ENCODE measurements at regions not wholly inside any gene's neighbourhood (a gene's known extent, or its start where the extent isn't known, plus 50 kb on each side); places are given as distances from the start of the nearest gene placed in this dataset.
A peak's percentile ranks its signal among the peaks of the same experiment; 100 is the strongest.

DNA sequence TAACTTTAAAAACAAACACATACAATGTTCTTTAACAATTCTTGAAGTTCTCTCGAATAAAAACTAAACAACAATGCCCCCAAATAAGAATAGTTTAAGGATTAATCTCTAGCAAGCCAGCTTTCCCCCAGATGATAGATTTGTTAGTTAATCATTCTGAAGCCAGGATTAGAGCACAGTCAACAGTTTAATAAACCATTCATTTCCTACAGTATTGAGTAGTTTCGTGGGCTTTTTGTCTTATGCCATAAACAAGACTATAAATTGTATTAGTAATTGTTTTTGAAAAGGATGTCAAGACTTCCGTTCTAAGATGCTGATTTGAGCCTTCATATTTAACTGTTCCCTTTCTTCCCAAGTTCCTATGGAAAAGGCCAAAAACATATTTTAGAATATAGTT, 136.6 kb downstream of the PIK3R1 start:
- Histone ChIP-seq H3K36me3 (ENCODE audit: control insufficient read depth in 2 of 3, insufficient read depth in 3 of 3, low read length in 3 of 3) (no peaks in the 10 kb centered on the region), H3K4me3 (ENCODE audit: low read length in 3 of 3) (no peak overlapping the region), H3K27ac (ENCODE audit: low read depth in 2 of 2, low read length in 2 of 2) (no peak overlapping the region), H3K27me3 (ENCODE audit: control insufficient read depth, insufficient read depth, low read length) (no peaks in the 10 kb centered on the region), H3K4me1 (ENCODE audit: control insufficient read depth in 2 of 3, insufficient read depth in 2 of 3, low read depth in 1 of 3, low read length in 3 of 3) (peaks cover 0 to 4% (median 0%) of the 10 kb centered on the region in 3 donors), H3K9ac (ENCODE audit: low read length in 3 of 3) (no peak overlapping the region), H3K9me3 (ENCODE audit: control insufficient read depth in 2 of 3, insufficient read depth in 1 of 3, low read length in 3 of 3) (no peaks in the 10 kb centered on the region)
- intact Hi-C loops (cut with DNase I) = no loop called here
- FAIRE-seq (peak; percentile 70), DNase-seq (no peak)
- TF ChIP-seq, protein P1, sequence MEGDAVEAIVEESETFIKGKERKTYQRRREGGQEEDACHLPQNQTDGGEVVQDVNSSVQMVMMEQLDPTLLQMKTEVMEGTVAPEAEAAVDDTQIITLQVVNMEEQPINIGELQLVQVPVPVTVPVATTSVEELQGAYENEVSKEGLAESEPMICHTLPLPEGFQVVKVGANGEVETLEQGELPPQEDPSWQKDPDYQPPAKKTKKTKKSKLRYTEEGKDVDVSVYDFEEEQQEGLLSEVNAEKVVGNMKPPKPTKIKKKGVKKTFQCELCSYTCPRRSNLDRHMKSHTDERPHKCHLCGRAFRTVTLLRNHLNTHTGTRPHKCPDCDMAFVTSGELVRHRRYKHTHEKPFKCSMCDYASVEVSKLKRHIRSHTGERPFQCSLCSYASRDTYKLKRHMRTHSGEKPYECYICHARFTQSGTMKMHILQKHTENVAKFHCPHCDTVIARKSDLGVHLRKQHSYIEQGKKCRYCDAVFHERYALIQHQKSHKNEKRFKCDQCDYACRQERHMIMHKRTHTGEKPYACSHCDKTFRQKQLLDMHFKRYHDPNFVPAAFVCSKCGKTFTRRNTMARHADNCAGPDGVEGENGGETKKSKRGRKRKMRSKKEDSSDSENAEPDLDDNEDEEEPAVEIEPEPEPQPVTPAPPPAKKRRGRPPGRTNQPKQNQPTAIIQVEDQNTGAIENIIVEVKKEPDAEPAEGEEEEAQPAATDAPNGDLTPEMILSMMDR (IDR thresholded peaks at IDR 0.05; ENCODE audit: borderline replicate concordance, extremely low read depth, insufficient read depth) = no peak

DNA sequence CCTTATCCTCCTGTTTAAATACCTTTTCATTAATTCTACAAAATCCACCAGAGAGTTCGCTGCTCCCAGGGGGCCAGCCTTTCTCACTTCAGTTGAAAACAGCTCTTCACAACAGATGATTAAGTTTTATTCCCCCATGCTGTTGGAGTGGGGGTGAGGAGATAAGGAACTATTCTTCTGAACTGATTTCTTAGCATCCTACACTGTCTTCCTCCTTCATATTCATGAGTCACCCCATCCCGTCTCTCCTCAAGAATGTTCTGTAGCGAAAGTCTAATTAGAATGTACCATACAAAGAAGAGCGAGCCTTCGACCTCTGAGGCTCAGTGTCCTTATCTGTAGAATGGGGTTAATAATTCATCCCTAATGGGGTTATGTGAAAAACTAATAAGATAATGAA, 138.0 kb downstream of the PIK3R1 start:
- no peaks in the 10 kb centered on the region for H3K36me3 ChIP-seq (ENCODE audit: control insufficient read depth in 2 of 3, insufficient read depth in 3 of 3, low read length in 3 of 3)
- TF ChIP-seq, protein P1 (IDR thresholded peaks at IDR 0.05; ENCODE audit: borderline replicate concordance, extremely low read depth, insufficient read depth) = no peak
- H3K4me3 ChIP-seq (ENCODE audit: low read length in 3 of 3) = no peak overlapping the region
- H3K27ac ChIP-seq (ENCODE audit: low read depth in 2 of 2, low read length in 2 of 2) = no peak overlapping the region
- no peak overlapping the region for H3K9ac ChIP-seq (ENCODE audit: low read length in 3 of 3)
- H3K27me3 ChIP-seq (ENCODE audit: control insufficient read depth, insufficient read depth, low read length) = no peaks in the 10 kb centered on the region
- H3K4me1 ChIP-seq (ENCODE audit: control insufficient read depth in 2 of 3, insufficient read depth in 2 of 3, low read depth in 1 of 3, low read length in 3 of 3) = peaks cover 0 to 4% (median 0%) of the 10 kb centered on the region in 3 donors
- DNase-seq (no peak), FAIRE-seq (no peak)
- intact Hi-C loops (cut with DNase I) = no loop called here
- no peaks in the 10 kb centered on the region for H3K9me3 ChIP-seq (ENCODE audit: control insufficient read depth in 2 of 3, insufficient read depth in 1 of 3, low read length in 3 of 3)

DNA sequence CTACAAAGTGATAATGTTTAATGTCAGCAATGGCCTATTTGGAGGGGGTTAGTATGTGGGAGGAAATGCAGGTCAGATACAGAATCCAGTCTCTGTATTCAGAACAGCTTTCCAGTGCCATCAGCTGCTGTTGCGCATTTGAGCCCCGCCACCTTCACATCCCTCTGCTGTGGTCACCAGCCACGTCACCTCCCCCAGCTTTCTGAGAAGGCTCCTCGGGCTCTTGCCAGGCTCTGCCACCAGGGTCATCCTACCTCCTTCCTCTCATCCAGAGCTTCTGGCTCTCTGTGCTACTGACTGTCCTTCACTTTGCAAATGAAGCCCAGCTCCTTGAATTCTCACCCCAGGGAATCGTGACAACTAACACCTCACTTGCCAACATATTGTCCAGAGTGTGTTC, 138.8 kb downstream of the PIK3R1 start:
- no peaks in the 10 kb centered on the region for H3K9me3 ChIP-seq (ENCODE audit: control insufficient read depth in 2 of 3, insufficient read depth in 1 of 3, low read length in 3 of 3)
- H3K27ac ChIP-seq (ENCODE audit: low read depth in 2 of 2, low read length in 2 of 2) = no peak overlapping the region
- no peak overlapping the region for H3K9ac ChIP-seq (ENCODE audit: low read length in 3 of 3)
- intact Hi-C loops (cut with DNase I) = no loop called here
- FAIRE-seq = no peak
- TF ChIP-seq, protein P1 (IDR thresholded peaks at IDR 0.05; ENCODE audit: borderline replicate concordance, extremely low read depth, insufficient read depth) = no peak
- no peaks in the 10 kb centered on the region for H3K36me3 ChIP-seq (ENCODE audit: control insufficient read depth in 2 of 3, insufficient read depth in 3 of 3, low read length in 3 of 3)
- no peak overlapping the region for H3K4me3 ChIP-seq (ENCODE audit: low read length in 3 of 3)
- peaks cover 0 to 4% (median 0%) of the 10 kb centered on the region in 3 donors for H3K4me1 ChIP-seq (ENCODE audit: control insufficient read depth in 2 of 3, insufficient read depth in 2 of 3, low read depth in 1 of 3, low read length in 3 of 3)
- H3K27me3 ChIP-seq (ENCODE audit: control insufficient read depth, insufficient read depth, low read length) = no peaks in the 10 kb centered on the region
- DNase-seq = no peak

DNA sequence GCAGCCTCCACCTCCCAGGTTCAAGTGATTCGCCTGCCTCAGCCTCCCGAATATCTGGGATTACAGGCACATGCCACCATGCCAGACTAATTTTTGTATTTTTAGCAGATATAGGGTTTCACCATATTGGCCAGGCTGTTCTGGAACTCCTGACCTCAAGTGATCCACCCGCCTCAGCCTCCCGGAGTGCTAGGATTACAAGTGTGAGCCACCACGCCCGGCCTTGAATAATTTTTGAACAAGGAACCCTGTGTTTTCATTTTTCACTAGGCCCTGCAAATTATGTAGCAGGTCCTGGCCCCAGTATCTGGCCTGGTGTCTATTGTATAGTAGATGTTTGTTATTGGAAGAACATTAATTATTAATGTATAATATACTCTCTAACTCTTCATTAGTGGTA, 140.7 kb downstream of the PIK3R1 start:
- FAIRE-seq (no peak), DNase-seq (no peak)
- Histone ChIP-seq H3K27ac (ENCODE audit: low read depth in 2 of 2, low read length in 2 of 2) (no peak overlapping the region), H3K27me3 (ENCODE audit: control insufficient read depth, insufficient read depth, low read length) (no peaks in the 10 kb centered on the region), H3K9me3 (ENCODE audit: control insufficient read depth in 2 of 3, insufficient read depth in 1 of 3, low read length in 3 of 3) (no peaks in the 10 kb centered on the region), H3K9ac (ENCODE audit: low read length in 3 of 3) (no peak overlapping the region), H3K36me3 (ENCODE audit: control insufficient read depth in 2 of 3, insufficient read depth in 3 of 3, low read length in 3 of 3) (no peaks in the 10 kb centered on the region), H3K4me3 (ENCODE audit: low read length in 3 of 3) (no peak overlapping the region), H3K4me1 (ENCODE audit: control insufficient read depth in 2 of 3, insufficient read depth in 2 of 3, low read depth in 1 of 3, low read length in 3 of 3) (peaks cover 0 to 4% (median 0%) of the 10 kb centered on the region in 3 donors)
- intact Hi-C loops (cut with DNase I) = no loop called here
- TF ChIP-seq, protein P1 (IDR thresholded peaks at IDR 0.05; ENCODE audit: borderline replicate concordance, extremely low read depth, insufficient read depth) = no peak

Data from kidney (tissue), 13 donors.